Parathyroid adenoma (tissue), 2 donors: ENCODE measurements at regions not wholly inside any gene's neighbourhood (a gene's known extent, or its start where the extent isn't known, plus 50 kb on each side); places are given as distances from the start of the nearest gene placed in this dataset.

Source experiments
- H2AFZ ChIP-seq: fragments of 300-600 bp; sonication (generic); one replicate; pipeline ENCODE4 v1.7.0; 2017; ENCODE audit warnings: antibody characterized with exemption, mild to moderate bottlenecking
- H3K27ac ChIP-seq: fragments of 300-600 bp; sonication (generic); one replicate; pipeline ENCODE4 v1.7.0; 2017
- H3K27me3 ChIP-seq: fragments of 300-600 bp; sonication (generic); one replicate; pipeline ENCODE4 v1.7.0; 2017; ENCODE audit warnings: low read length; ENCODE audit not compliant: control insufficient read depth, insufficient read depth
- H3K36me3 ChIP-seq: fragments of 300-600 bp; sonication (generic); one replicate; pipeline ENCODE4 v1.7.0; 2017; ENCODE audit warnings: low read length; ENCODE audit not compliant: control insufficient read depth, insufficient read depth
- H3K4me1 ChIP-seq: fragments of 300-600 bp; sonication (generic); one replicate; pipeline ENCODE4 v1.7.0; 2017; ENCODE audit warnings: control low read depth
- H3K4me2 ChIP-seq: fragments of 300-600 bp; sonication (generic); one replicate; pipeline ENCODE4 v1.7.0; 2017; ENCODE audit warnings: low read length
- H3K4me3 ChIP-seq: fragments of 300-600 bp; sonication (generic); one replicate; pipeline ENCODE4 v1.7.0; 2017; ENCODE audit warnings: low read depth, low read length
- H3K79me2 ChIP-seq: fragments of 300-600 bp; sonication (generic); one replicate; pipeline ENCODE4 v1.7.0; 2017; ENCODE audit warnings: control low read depth
- H3K9ac ChIP-seq: fragments of 300-600 bp; sonication (generic); one replicate; pipeline ENCODE4 v1.7.0; 2017; ENCODE audit warnings: mild to moderate bottlenecking
- H3K9me3 ChIP-seq: fragments of 300-600 bp; sonication (generic); one replicate; pipeline ENCODE4 v1.7.0; 2017; ENCODE audit warnings: low read length; ENCODE audit not compliant: control insufficient read depth
- TF ChIP-seq, protein P1 (sequence below): fragments of 300-600 bp; sonication (generic); IDR thresholded peaks from one replicate; pipeline ENCODE4 v1.7.0; 2017; ENCODE audit warnings: antibody characterized with exemption, mild to moderate bottlenecking
- donor health status: primary hyperparathyroidism.

DNA sequence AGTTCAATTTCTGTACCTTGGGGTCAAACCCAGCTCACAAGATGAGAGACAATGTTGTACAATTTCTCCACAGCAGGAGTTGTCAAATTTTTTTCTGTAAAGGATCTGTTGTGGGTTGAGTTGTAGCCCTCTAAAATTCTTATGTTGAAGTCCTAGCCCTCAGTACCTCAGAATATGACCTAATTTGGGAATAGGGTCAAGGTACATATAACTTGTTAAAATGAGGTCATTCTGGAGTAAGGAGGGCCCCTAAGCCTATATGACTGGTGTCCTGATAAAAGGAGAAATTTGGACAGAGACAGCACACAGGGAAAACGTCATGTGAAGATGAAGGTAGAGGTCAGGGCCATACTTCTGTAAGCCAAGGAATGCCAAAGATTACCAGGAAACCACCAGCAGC lies 264.9 kb downstream of the TTC8 start:
- Histone ChIP-seq H2AFZ (no peak overlapping the region), H3K9ac (no peak overlapping the region), H3K27me3 (no peaks in the 10 kb centered on the region), H3K4me3 (no peak overlapping the region), H3K4me2 (no peak overlapping the region), H3K79me2 (no peaks in the 10 kb centered on the region), H3K36me3 (no peaks in the 10 kb centered on the region), H3K9me3 (no peaks in the 10 kb centered on the region), H3K4me1 (no peaks in the 10 kb centered on the region), H3K27ac (no peak overlapping the region)
- TF ChIP-seq, protein P1, sequence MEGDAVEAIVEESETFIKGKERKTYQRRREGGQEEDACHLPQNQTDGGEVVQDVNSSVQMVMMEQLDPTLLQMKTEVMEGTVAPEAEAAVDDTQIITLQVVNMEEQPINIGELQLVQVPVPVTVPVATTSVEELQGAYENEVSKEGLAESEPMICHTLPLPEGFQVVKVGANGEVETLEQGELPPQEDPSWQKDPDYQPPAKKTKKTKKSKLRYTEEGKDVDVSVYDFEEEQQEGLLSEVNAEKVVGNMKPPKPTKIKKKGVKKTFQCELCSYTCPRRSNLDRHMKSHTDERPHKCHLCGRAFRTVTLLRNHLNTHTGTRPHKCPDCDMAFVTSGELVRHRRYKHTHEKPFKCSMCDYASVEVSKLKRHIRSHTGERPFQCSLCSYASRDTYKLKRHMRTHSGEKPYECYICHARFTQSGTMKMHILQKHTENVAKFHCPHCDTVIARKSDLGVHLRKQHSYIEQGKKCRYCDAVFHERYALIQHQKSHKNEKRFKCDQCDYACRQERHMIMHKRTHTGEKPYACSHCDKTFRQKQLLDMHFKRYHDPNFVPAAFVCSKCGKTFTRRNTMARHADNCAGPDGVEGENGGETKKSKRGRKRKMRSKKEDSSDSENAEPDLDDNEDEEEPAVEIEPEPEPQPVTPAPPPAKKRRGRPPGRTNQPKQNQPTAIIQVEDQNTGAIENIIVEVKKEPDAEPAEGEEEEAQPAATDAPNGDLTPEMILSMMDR = no peak

DNA sequence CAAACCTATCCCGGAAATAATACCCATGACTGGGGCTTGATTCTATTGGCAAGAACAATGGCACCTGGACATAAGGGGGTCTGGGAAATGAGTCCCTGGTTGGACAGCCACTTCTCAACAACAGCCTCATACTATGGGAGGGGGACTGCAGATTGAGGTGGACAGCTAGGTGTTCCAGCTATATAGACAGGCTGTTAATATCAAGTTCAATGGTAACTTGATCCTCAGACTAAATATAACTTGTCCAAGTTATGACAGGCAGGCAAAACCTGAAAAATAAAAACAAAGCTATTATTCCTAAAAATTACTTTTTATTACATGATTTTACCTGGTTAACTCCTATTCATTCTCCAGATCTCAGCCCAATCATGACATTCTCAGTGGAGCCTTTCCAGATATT lies 267.3 kb downstream of the TTC8 start:
- H3K9me3 ChIP-seq = no peaks in the 10 kb centered on the region
- TF ChIP-seq, protein P1 = no peak
- no peak overlapping the region for H3K27ac ChIP-seq
- no peak overlapping the region for H3K4me3 ChIP-seq
- H2AFZ ChIP-seq = no peak overlapping the region
- no peak overlapping the region for H3K9ac ChIP-seq
- no peak overlapping the region for H3K4me2 ChIP-seq
- H3K27me3 ChIP-seq = no peaks in the 10 kb centered on the region
- no peaks in the 10 kb centered on the region for H3K36me3 ChIP-seq
- H3K79me2 ChIP-seq = no peaks in the 10 kb centered on the region
- no peaks in the 10 kb centered on the region for H3K4me1 ChIP-seq

DNA sequence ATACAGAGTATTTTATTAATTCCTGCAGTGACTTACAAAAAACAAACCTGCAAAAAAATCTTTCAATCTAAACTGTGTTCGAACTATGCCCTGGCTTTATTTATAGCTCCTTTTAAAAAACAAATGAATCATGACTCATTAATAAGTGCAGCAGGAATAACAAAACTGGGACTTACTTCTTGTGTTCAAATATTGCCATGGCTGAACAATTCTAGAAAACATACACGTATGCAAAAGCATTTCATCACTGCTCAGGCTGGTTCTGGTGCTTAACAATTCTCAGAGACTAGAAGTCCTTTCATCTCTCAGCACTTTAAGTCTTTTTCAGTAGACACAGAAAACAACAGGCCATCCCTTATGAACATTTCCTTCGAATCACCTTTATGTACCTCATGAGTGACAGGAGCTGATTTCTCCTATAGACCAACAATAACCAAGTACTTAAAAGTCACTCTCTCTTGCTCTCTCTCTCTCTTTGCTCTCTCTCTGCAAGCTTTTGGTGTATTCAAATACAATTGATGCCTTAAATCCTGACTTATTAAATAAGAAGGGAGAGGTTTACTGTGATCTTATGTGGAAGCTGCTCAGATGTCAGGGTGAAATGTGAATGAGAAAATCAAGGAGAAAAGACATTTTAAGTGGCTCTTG lies 268.8 kb downstream of the TTC8 start:
- Histone ChIP-seq H3K4me3 (no peak overlapping the region), H2AFZ (no peak overlapping the region), H3K4me2 (no peak overlapping the region), H3K4me1 (no peaks in the 10 kb centered on the region), H3K27ac (no peak overlapping the region), H3K9ac (no peak overlapping the region), H3K36me3 (no peaks in the 10 kb centered on the region), H3K9me3 (no peaks in the 10 kb centered on the region), H3K27me3 (no peaks in the 10 kb centered on the region), H3K79me2 (no peaks in the 10 kb centered on the region)
- TF ChIP-seq, protein P1 = no peak

DNA sequence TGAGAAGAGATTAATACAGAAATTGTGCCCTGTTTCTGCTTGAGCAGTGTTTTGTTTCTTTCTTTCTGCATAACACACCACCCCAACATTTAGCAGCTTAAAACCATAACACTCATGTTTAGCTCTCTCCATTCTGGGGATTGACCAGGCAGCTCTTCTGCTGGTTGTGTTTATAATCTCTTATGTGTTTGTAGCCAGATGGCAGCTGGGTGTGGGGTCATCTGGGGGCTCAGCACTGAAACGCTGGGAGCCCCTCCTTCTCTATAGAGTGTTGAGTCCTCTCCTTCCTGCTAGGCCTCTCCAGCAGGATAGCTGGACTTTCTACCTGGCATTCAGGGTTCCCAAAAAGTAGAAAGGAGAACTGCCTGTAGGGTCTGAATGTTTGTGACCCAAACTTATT lies 270.6 kb downstream of the TTC8 start:
- TF ChIP-seq, protein P1 = no peak
- H3K27ac ChIP-seq = no peak overlapping the region
- H3K4me1 ChIP-seq = no peaks in the 10 kb centered on the region
- no peak overlapping the region for H2AFZ ChIP-seq
- no peak overlapping the region for H3K9ac ChIP-seq
- no peaks in the 10 kb centered on the region for H3K27me3 ChIP-seq
- H3K9me3 ChIP-seq = no peaks in the 10 kb centered on the region
- no peak overlapping the region for H3K4me2 ChIP-seq
- no peak overlapping the region for H3K4me3 ChIP-seq
- H3K79me2 ChIP-seq = no peaks in the 10 kb centered on the region
- no peaks in the 10 kb centered on the region for H3K36me3 ChIP-seq

DNA sequence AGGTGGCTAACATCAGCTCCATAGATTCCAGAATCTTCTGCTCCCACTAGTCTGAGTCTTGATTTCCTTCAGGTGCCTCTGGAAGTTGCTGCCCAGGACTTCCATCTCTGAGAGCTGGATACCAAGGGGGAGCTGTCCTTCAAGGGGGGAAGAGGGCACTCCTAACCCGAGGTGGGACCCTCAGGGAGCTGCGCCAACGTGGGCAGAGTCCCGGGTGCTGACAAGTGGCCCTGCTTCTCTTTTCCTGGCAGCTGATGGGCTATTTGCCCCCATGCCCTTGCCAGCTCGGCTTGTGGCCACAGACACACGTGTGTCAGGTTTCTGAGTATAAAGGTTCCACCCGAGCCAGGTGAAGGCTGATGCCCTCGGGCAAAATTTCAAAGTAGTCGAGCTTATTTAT lies 272.5 kb downstream of the TTC8 start:
- Histone ChIP-seq H3K4me2 (no peak overlapping the region), H3K36me3 (no peaks in the 10 kb centered on the region), H3K4me1 (no peaks in the 10 kb centered on the region), H3K4me3 (no peak overlapping the region), H3K9me3 (no peaks in the 10 kb centered on the region), H3K27ac (no peak overlapping the region), H3K27me3 (no peaks in the 10 kb centered on the region), H3K9ac (no peak overlapping the region), H3K79me2 (no peaks in the 10 kb centered on the region), H2AFZ (no peak overlapping the region)
- TF ChIP-seq, protein P1 = no peak
